ENCODE measurements at regions not wholly inside any gene's neighbourhood (a gene's known extent, or its start where the extent isn't known, plus 50 kb on each side); places are given as distances from the start of the nearest gene placed in this dataset.

DNA sequence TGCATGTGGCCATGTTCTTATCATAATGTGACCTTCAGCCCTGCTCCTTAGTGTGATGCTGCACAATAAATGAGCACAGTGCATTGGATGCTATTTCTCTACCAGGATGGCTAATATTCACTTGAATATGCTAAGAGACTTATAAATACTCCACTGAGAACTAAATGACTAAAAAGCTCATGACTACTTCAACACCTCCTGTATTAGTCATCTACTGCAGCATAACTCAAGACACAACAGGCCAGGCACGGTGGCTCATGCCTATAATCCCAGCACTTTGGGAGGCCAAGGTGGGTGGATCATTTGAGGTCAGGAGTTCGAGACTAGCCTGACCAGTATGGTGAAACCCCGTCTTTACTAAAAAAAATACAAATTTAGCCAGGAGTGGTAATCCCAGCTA, 213.4 kb downstream of the RND3 start:
- Histone ChIP-seq H3K9me3 (ENCODE audit: insufficient read depth, low read length) (0 out of 2 replicates have a peak, but pooled peaks cover 4% of the 10 kb centered on the region), H2AFZ (ENCODE audit: low read depth, low read length) (no peak overlapping the region), H3K27ac (ENCODE audit: low read length) (no peak overlapping the region), H3K4me2 (ENCODE audit: low read length) (no peak overlapping the region), H3K79me2 (ENCODE audit: low read length) (no peaks in the 10 kb centered on the region), H3K9ac (ENCODE audit: low read length) (no peak overlapping the region), H3K4me3 (ENCODE audit: low read length) (no peak overlapping the region), H3K36me3 (replicated peaks; ENCODE audit: low read depth, low read length) (no peaks in the 10 kb centered on the region), H3K27me3 (ENCODE audit: low read depth, low read length) (no peaks in the 10 kb centered on the region), H3K4me1 (ENCODE audit: low read length) (no peaks in the 10 kb centered on the region), H4K20me1 (ENCODE audit: insufficient read depth, low read length) (no peaks in the 10 kb centered on the region)
- TF ChIP-seq, protein P1, sequence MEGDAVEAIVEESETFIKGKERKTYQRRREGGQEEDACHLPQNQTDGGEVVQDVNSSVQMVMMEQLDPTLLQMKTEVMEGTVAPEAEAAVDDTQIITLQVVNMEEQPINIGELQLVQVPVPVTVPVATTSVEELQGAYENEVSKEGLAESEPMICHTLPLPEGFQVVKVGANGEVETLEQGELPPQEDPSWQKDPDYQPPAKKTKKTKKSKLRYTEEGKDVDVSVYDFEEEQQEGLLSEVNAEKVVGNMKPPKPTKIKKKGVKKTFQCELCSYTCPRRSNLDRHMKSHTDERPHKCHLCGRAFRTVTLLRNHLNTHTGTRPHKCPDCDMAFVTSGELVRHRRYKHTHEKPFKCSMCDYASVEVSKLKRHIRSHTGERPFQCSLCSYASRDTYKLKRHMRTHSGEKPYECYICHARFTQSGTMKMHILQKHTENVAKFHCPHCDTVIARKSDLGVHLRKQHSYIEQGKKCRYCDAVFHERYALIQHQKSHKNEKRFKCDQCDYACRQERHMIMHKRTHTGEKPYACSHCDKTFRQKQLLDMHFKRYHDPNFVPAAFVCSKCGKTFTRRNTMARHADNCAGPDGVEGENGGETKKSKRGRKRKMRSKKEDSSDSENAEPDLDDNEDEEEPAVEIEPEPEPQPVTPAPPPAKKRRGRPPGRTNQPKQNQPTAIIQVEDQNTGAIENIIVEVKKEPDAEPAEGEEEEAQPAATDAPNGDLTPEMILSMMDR (IDR thresholded peaks at IDR 0.05; ENCODE audit: low read depth, low read length), result no peak
- TF ChIP-seq EZH2phosphoT487 (IDR thresholded peaks at IDR 0.05; ENCODE audit: low read depth), result no peak

DNA sequence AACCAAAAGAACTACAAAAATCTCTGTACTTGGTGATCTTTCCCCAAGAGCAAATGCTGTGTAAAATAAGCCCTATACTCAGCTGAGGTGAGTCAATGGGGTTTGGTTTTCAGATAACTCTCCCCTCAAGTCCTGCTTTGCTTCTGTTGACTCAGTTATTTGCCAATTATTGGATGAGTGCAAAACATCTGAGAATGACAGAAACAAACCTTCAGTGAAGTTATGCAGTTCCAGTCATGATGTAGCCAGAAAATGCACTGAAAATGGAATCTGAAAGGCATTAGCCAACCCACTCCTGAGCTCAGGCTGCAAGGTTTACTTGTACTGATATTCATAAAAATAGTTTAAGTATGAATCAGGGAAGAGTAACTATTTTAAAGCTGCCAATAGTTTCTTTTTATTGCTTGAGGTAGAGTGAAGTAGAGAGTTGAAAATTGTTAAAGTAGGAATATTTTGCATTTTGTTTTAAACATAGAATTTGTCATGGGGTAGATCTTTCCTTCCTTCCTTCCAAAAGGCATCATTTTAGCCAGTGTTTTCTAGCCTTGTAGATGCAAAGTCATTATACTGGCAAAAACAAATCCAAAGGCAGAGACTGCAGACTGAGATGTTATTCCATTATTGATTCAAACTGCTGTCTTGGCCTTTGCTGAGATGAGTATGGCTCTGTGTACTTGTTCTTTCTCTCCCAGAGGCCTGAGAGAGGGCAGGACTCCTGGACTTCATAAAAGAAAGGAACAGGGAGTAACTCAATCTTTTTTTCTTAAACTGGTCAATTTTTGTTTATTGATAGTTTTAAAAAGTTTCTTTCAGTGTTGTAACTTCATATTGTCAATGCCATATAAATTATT, 215.3 kb downstream of the RND3 start:
- Histone ChIP-seq H4K20me1 (ENCODE audit: insufficient read depth, low read length) (no peaks in the 10 kb centered on the region), H3K9me3 (ENCODE audit: insufficient read depth, low read length) (no peaks in the 10 kb centered on the region), H3K4me3 (ENCODE audit: low read length) (no peak overlapping the region), H3K4me2 (ENCODE audit: low read length) (no peak overlapping the region), H3K36me3 (replicated peaks; ENCODE audit: low read depth, low read length) (no peaks in the 10 kb centered on the region), H3K9ac (ENCODE audit: low read length) (no peak overlapping the region), H3K27me3 (ENCODE audit: low read depth, low read length) (no peaks in the 10 kb centered on the region), H3K27ac (ENCODE audit: low read length) (no peak overlapping the region), H3K4me1 (ENCODE audit: low read length) (no peaks in the 10 kb centered on the region), H2AFZ (ENCODE audit: low read depth, low read length) (no peak overlapping the region), H3K79me2 (ENCODE audit: low read length) (no peaks in the 10 kb centered on the region)
- no peak for TF ChIP-seq EZH2phosphoT487 (IDR thresholded peaks at IDR 0.05; ENCODE audit: low read depth)
- TF ChIP-seq, protein P1 (IDR thresholded peaks at IDR 0.05; ENCODE audit: low read depth, low read length), result no peak

DNA sequence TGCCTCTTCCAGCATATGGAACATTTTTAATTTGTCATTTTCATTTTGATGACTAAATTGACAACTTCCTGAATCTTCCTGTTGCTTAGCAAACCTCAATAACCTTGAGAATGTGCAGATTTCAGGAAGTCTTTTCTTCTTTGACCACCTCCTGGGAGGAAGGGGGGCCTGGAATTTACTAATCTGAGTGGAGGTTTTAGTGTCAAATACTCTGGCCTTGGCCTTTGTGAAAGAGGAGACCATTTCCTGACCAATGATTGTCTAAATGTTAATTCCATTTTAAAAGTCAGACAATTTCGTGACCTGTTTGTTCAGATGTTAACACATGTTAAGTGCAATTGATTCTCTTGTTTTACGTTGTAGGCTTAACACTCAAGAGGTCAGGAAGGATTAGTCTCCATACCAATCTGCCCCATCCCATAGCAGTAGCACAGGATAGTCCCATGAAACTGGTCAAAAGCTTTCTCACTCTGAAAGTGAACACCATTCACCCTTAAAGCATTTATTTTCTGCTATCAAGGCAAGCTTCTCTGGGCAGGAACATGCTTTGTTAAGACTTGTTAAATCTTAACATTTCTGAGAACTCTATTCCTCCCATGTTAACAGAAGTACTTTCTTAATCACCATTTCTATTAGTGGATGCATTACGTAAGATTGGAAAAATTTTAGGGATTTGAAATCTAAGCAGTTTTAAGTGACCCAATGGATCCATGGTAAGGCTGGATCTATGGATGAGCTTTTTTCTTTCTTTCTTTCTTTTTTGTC, 219.6 kb downstream of the RND3 start:
- Histone ChIP-seq H3K4me1 (ENCODE audit: low read length) (no peaks in the 10 kb centered on the region), H3K9me3 (ENCODE audit: insufficient read depth, low read length) (no peaks in the 10 kb centered on the region), H3K9ac (ENCODE audit: low read length) (no peak overlapping the region), H3K36me3 (replicated peaks; ENCODE audit: low read depth, low read length) (no peaks in the 10 kb centered on the region), H4K20me1 (ENCODE audit: insufficient read depth, low read length) (no peaks in the 10 kb centered on the region), H3K4me2 (ENCODE audit: low read length) (no peak overlapping the region), H2AFZ (ENCODE audit: low read depth, low read length) (no peak overlapping the region), H3K79me2 (ENCODE audit: low read length) (no peaks in the 10 kb centered on the region), H3K4me3 (ENCODE audit: low read length) (no peak overlapping the region), H3K27ac (ENCODE audit: low read length) (no peak overlapping the region), H3K27me3 (ENCODE audit: low read depth, low read length) (no peaks in the 10 kb centered on the region)
- TF ChIP-seq EZH2phosphoT487 (IDR thresholded peaks at IDR 0.05; ENCODE audit: low read depth), result no peak
- TF ChIP-seq, protein P1 (IDR thresholded peaks at IDR 0.05; ENCODE audit: low read depth, low read length), result no peak

DNA sequence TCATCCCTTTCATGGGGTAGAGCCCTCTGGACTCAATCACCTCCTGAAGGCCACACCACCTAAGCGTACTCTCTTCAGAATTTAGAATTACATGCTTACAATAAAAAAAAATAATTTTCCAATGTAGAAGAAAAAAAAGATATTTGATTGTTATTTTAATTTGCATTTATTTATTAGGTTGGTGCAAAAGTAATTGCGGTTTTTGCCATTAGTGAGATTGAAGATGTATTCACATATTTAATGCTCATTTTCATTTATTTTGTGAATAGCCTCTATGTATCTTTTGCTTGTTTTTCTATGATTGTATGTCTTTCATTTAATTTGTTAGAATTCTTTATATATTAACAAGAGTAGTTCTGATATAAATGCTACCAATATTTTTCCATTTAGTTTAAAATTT, 220.5 kb downstream of the RND3 start:
- Histone ChIP-seq H3K27me3 (ENCODE audit: low read depth, low read length) (no peaks in the 10 kb centered on the region), H3K27ac (ENCODE audit: low read length) (no peak overlapping the region)
- no peak for TF ChIP-seq EZH2phosphoT487 (IDR thresholded peaks at IDR 0.05; ENCODE audit: low read depth)

More for the DNA sequence above, 220.5 kb downstream of the RND3 start:
- no peaks in the 10 kb centered on the region for H4K20me1 ChIP-seq (ENCODE audit: insufficient read depth, low read length)
- H3K9me3 ChIP-seq (ENCODE audit: insufficient read depth, low read length), result peaks cover 2% of the 10 kb centered on the region; the same call in 1 of the 2 replicates
- no peak overlapping the region for H3K9ac ChIP-seq (ENCODE audit: low read length)
- no peak overlapping the region for H3K4me3 ChIP-seq (ENCODE audit: low read length)
- no peaks in the 10 kb centered on the region for H3K36me3 ChIP-seq (replicated peaks; ENCODE audit: low read depth, low read length)
- H3K4me1 ChIP-seq (ENCODE audit: low read length), result no peaks in the 10 kb centered on the region
- H3K79me2 ChIP-seq (ENCODE audit: low read length), result no peaks in the 10 kb centered on the region
- no peak overlapping the region for H3K4me2 ChIP-seq (ENCODE audit: low read length)
- no peak overlapping the region for H2AFZ ChIP-seq (ENCODE audit: low read depth, low read length)
